Large intestine (tissue), 3 donors: ENCODE measurements at regions not wholly inside any gene's neighbourhood (a gene's known extent, or its start where the extent isn't known, plus 50 kb on each side); places are given as distances from the start of the nearest gene placed in this dataset.
"Not testable (repeated sequence)": the region's sequence is repeated elsewhere in the genome, so short reads cannot be mapped to it uniquely, and the experiment has no call there.

ENCODE experiments used
- DNase-seq, 2 donors: peaks; one replicate each; pipeline versions ENCODE4 v3.0.0 to v3.0.0-alpha.2; 2013
- H3K27ac ChIP-seq: one replicate; pipeline ENCODE4 v1.5.1; 2013; ENCODE audit warnings: low read length
- H3K27me3 ChIP-seq: 2 replicates; pipeline ENCODE4 v1.6.1; 2013; ENCODE audit warnings: low read length; ENCODE audit not compliant: control insufficient read depth, insufficient read depth
- H3K36me3 ChIP-seq: 2 replicates; pipeline ENCODE4 v1.6.1; 2013; ENCODE audit warnings: low read length; ENCODE audit not compliant: control insufficient read depth, insufficient read depth
- H3K4me1 ChIP-seq: one replicate; pipeline ENCODE4 v1.6.1; 2013; ENCODE audit warnings: low read length; ENCODE audit not compliant: control insufficient read depth, insufficient read depth
- H3K4me3 ChIP-seq: one replicate; pipeline ENCODE4 v1.5.1; 2013; ENCODE audit warnings: low read length
- H3K9me3 ChIP-seq: one replicate; pipeline ENCODE4 v1.6.1; 2013; ENCODE audit warnings: mild to moderate bottlenecking, low read depth, low read length, moderate library complexity; ENCODE audit not compliant: control insufficient read depth
- WGBS: methylation state at CpG from one replicate; pipeline ENCODE4 v1.1.5; 2013; ENCODE audit warnings: low lambda C conversion rate; ENCODE audit not compliant: insufficient coverage; 5-methylcytosine and 5-hydroxymethylcytosine counted together

GRCh38 chr12:127981875-127982274 is 285.1 kb upstream of the TMEM132C start:
- no peak overlapping the region for H3K4me3 ChIP-seq
- peaks cover 12% of the 10 kb centered on the region for H3K9me3 ChIP-seq
- DNase-seq, result no peak
- whole genome bisulfite sequencing, result 86% methylated on average over 5 of the region's 5 CpGs
- no peaks in the 10 kb centered on the region for H3K4me1 ChIP-seq
- H3K27me3 ChIP-seq, result no peaks in the 10 kb centered on the region
- H3K27ac ChIP-seq, result no peak overlapping the region
- H3K36me3 ChIP-seq, result no peaks in the 10 kb centered on the region

GRCh38 chr12:127983213-127983791 is 283.7 kb upstream of the TMEM132C start:
- WGBS, result no CpG with 5 or more reads among the region's 50 CpGs
- DNase-seq, result not testable (repeated sequence)

GRCh38 chr12:127984386-127985055 is 282.4 kb upstream of the TMEM132C start:
- 75% methylated on average over 2 of the region's 10 CpGs for WGBS
- H3K27me3 ChIP-seq, result no peaks in the 10 kb centered on the region
- H3K27ac ChIP-seq, result no peak overlapping the region
- DNase-seq, result no peak
- no peak overlapping the region for H3K4me3 ChIP-seq
- peaks cover 8% of the 10 kb centered on the region for H3K9me3 ChIP-seq
- H3K36me3 ChIP-seq, result no peaks in the 10 kb centered on the region
- H3K4me1 ChIP-seq, result no peaks in the 10 kb centered on the region

More at GRCh38 chr12:127983213-127983791, 283.7 kb upstream of the TMEM132C start:
- H3K27ac ChIP-seq, H3K36me3 ChIP-seq, H3K9me3 ChIP-seq, H3K27me3 ChIP-seq, H3K4me3 ChIP-seq, H3K4me1 ChIP-seq: not testable (repeated sequence)

DNA sequence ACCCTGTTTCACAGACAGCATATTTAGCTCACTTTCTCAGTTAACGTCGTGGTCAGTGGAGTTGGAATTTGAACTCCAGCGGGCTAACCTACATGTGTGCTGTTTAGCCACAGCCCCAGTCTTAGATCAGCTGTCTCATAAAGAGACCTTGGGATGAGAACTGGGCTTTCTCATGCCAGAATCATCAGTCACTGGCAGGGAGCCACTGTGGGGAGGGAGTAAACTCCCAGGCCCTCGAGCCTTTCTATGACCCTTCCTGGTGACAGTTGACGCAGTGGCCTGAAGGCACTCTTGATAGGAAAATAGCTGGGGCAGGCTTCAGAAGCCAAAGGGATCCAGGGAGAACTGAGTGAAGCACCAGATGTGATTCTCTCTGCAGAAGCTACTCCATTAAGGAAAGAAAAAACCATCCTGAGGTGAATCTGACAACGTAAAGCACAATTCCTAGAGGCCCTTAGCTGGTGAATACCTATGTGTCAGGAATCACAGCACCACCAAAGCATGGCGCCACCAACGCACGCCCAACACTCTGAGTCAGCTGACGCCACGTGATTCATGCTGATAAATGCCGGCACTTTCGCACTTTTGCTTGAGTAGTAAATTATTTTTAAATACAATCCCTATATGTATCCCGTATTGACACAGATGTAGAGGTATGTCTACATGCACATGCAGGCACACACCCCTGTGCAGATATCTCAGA is 279.6 kb upstream of the TMEM132C start:
- Histone ChIP-seq H3K4me3 (no peak overlapping the region), H3K9me3 (peaks cover 8% of the 10 kb centered on the region), H3K27me3 (no peaks in the 10 kb centered on the region), H3K27ac (no peak overlapping the region), H3K4me1 (no peaks in the 10 kb centered on the region), H3K36me3 (no peaks in the 10 kb centered on the region)
- no peak for DNase-seq
- WGBS, result no CpG with 5 or more reads among the region's 14 CpGs

- Histone ChIP-seq H3K9me3 (no peaks in the 10 kb centered on the region), H3K4me3 (no peak overlapping the region), H3K27me3 (no peaks in the 10 kb centered on the region), H3K4me1 (no peaks in the 10 kb centered on the region), H3K27ac (no peak overlapping the region), H3K36me3 (no peaks in the 10 kb centered on the region)
- DNase-seq, result no peak
- no CpG with 5 or more reads among the region's 6 CpGs for WGBS
Observed at GRCh38 chr12:127991485-127991884, 275.5 kb upstream of the TMEM132C start.

GRCh38 chr12:127998988-127999387 is 268.0 kb upstream of the TMEM132C start:
- Histone ChIP-seq H3K4me1 (no peaks in the 10 kb centered on the region), H3K9me3 (no peaks in the 10 kb centered on the region), H3K36me3 (no peaks in the 10 kb centered on the region), H3K4me3 (no peak overlapping the region), H3K27ac (no peak overlapping the region), H3K27me3 (no peaks in the 10 kb centered on the region)
- DNase-seq, result no peak
- 100% methylated on average over 2 of the region's 4 CpGs for WGBS

DNA sequence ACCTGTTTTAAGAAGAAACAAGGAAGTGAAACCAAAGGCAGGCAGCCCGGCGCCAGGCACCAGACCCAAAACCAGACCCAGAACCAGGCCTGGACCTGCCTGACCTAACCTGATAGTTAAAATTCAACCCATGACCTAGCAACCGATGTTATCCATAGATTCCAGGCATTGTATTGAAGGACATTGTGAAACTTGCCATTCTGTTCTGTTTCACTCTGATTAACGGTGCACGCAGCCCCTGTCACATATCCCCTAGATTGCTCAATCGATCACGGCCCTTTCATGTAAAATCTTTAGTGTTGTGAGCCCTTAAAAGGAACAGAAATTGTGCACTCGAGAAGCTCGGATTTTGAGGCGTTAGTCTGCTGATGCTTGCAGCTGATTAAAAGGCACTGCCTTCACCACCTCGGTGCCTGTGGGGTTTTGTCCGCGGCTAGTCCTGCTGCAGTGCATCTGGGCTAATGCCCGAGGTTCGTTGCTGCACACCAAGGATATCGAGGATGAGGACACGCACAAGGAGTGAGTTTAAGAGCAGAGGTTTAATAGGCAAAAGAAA is 262.5 kb upstream of the TMEM132C start:
- Histone ChIP-seq H3K9me3 (no peaks in the 10 kb centered on the region), H3K27me3 (no peaks in the 10 kb centered on the region), H3K36me3 (no peaks in the 10 kb centered on the region), H3K27ac (no peak overlapping the region), H3K4me1 (no peaks in the 10 kb centered on the region), H3K4me3 (no peak overlapping the region)
- no peak for DNase-seq
- 80% methylated on average over 4 of the region's 17 CpGs for WGBS

GRCh38 chr12:128007250-128007649 is 259.7 kb upstream of the TMEM132C start:
- no peaks in the 10 kb centered on the region for H3K4me1 ChIP-seq
- DNase-seq, result no peak
- H3K27ac ChIP-seq, result no peak overlapping the region
- no peaks in the 10 kb centered on the region for H3K36me3 ChIP-seq
- no peak overlapping the region for H3K4me3 ChIP-seq
- H3K27me3 ChIP-seq, result no peaks in the 10 kb centered on the region
- H3K9me3 ChIP-seq, result no peaks in the 10 kb centered on the region
- no CpG with 5 or more reads among the region's 4 CpGs for WGBS

DNA sequence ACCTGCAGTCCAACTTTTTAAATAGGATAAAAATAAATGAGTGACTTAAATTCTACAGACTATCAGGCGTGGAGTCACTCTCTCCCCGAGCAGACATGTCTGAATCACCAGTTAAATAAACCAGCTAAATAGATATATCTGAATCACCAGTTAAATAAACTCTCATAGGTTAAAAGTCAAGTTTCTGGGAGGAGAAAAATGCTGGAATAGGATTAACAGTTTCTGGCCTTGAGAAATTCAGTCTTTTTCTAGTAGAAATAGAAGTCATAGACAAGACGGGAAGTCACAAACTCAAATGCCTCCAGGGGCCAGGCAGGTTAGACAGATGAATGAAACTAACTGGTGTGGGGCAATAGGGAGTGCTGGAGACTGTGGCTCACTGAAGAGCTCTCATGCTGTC is 258.6 kb upstream of the TMEM132C start:
- no peak overlapping the region for H3K4me3 ChIP-seq
- no peaks in the 10 kb centered on the region for H3K9me3 ChIP-seq
- DNase-seq, result no peak
- H3K27ac ChIP-seq, result no peak overlapping the region
- no CpG with 5 or more reads among the region's 3 CpGs for WGBS
- H3K36me3 ChIP-seq, result no peaks in the 10 kb centered on the region
- H3K4me1 ChIP-seq, result no peaks in the 10 kb centered on the region
- no peaks in the 10 kb centered on the region for H3K27me3 ChIP-seq

- no peaks in the 10 kb centered on the region for H3K36me3 ChIP-seq
- no peaks in the 10 kb centered on the region for H3K4me1 ChIP-seq
- no peaks in the 10 kb centered on the region for H3K27me3 ChIP-seq
- H3K4me3 ChIP-seq, result no peak overlapping the region
- no peak for DNase-seq
- no CpG with 5 or more reads among the region's 8 CpGs for WGBS
- H3K9me3 ChIP-seq, result no peaks in the 10 kb centered on the region
- no peak overlapping the region for H3K27ac ChIP-seq
Observed at GRCh38 chr12:128009108-128009507, 257.9 kb upstream of the TMEM132C start.
